ENCODE measurements at regions not wholly inside any gene's neighbourhood (a gene's known extent, or its start where the extent isn't known, plus 50 kb on each side); places are given as distances from the start of the nearest gene placed in this dataset.
"Not testable (repeated sequence)": the region's sequence is repeated elsewhere in the genome, so short reads cannot be mapped to it uniquely, and the experiment has no call there.

- TF ChIP-seq ARNT2 (CRISPR knock-in tag; IDR thresholded peaks at IDR 0.05; ENCODE audit: low read depth) (no peak), ZFYVE20 (CRISPR knock-in tag; IDR thresholded peaks at IDR 0.05; ENCODE audit: borderline replicate concordance, low read depth) (no peak)
Measured at GRCh38 chr12:66755727-66756395, 77.0 kb upstream of the GRIP1 start (continued).

- no peak overlapping the region for H3K9ac ChIP-seq (ENCODE audit: insufficient read depth, low read depth, low read length)
- H3K4me3 ChIP-seq (replicated peaks in 1 of 3; ENCODE audit: insufficient read depth in 1 of 3, low read depth in 2 of 3, low read length in 3 of 3), result no peak overlapping the region
- no peak overlapping the region for H3K4me2 ChIP-seq (ENCODE audit: low read depth, low read length)
- H3K9me3 ChIP-seq (ENCODE audit: low read length), result no peaks in the 10 kb centered on the region
- POLR2A ChIA-PET, result no interaction called here
- no TSS peak for BruUV-seq (replicated peaks)
- no peak overlapping the region for H2AFZ ChIP-seq (ENCODE audit: low read length)
- H3K79me2 ChIP-seq (ENCODE audit: insufficient read depth, low read length), result no peaks in the 10 kb centered on the region
- no peaks in the 10 kb centered on the region for H3K27me3 ChIP-seq (ENCODE audit: control insufficient read depth in 1 of 2, insufficient read depth in 2 of 2, low read length in 2 of 2)
- no peak for FAIRE-seq
- ATAC-seq, result no peak
- H3K4me1 ChIP-seq (ENCODE audit: insufficient read depth, low read length), result no peaks in the 10 kb centered on the region
- WGBS (ENCODE audit: low lambda C conversion rate), result 0% methylated on average over 1 of the region's 1 CpG
- in situ Hi-C loops (cut with HindIII; ENCODE audit: extremely low pct_ligation_motif_present, low pct_unique_long_range_greater_than_20kb), result no loop called here
- H4K20me1 ChIP-seq (ENCODE audit: insufficient read depth, low read length), result no peaks in the 10 kb centered on the region
- TF ChIP-seq ZNF562 (CRISPR knock-in tag; IDR thresholded peaks at IDR 0.05; ENCODE audit: borderline replicate concordance) (no peak), ZC3H13 (CRISPR knock-in tag; IDR thresholded peaks at IDR 0.05) (no peak), SIN3B (IDR thresholded peaks at IDR 0.05; ENCODE audit: low read length) (no peak), ZNF572 (CRISPR knock-in tag; IDR thresholded peaks at IDR 0.05) (no peak), ZNF550 (CRISPR knock-in tag; IDR thresholded peaks at IDR 0.05; ENCODE audit: borderline replicate concordance) (no peak), ZBTB1 (CRISPR knock-in tag; IDR thresholded peaks at IDR 0.05; ENCODE audit: borderline replicate concordance) (no peak)
- no peak for DNase-seq (ENCODE audit: low spot score)
- CTCF ChIA-PET (ENCODE audit: low intra/inter-chr PET ratio, low total read pairs), result no interaction called here
- intact Hi-C loops (cut with micrococcal nuclease; ENCODE audit: unreplicated experiment), result no loop called here
- H3K27ac ChIP-seq (ENCODE audit: extremely low read length, insufficient read depth, low read length), result no peak overlapping the region
- no peaks in the 10 kb centered on the region for H3K36me3 ChIP-seq (replicated peaks in 1 of 2; ENCODE audit: control insufficient read depth in 1 of 2, insufficient read depth in 2 of 2, low read length in 2 of 2)
Measured at GRCh38 chr12:66756631-66757030, 77.8 kb upstream of the GRIP1 start.

GRCh38 chr12:66760122-66760521 is 81.2 kb upstream of the GRIP1 start:
- intact Hi-C loops (cut with micrococcal nuclease; ENCODE audit: unreplicated experiment); DNase-seq (ENCODE audit: low spot score); H3K9ac ChIP-seq (ENCODE audit: insufficient read depth, low read depth, low read length); H3K27me3 ChIP-seq (ENCODE audit: control insufficient read depth in 1 of 2, insufficient read depth in 2 of 2, low read length in 2 of 2); in situ Hi-C loops (cut with HindIII; ENCODE audit: extremely low pct_ligation_motif_present, low pct_unique_long_range_greater_than_20kb); H3K27ac ChIP-seq (ENCODE audit: extremely low read length, insufficient read depth, low read length); H4K20me1 ChIP-seq (ENCODE audit: insufficient read depth, low read length); H3K4me1 ChIP-seq (ENCODE audit: insufficient read depth, low read length); ATAC-seq; FAIRE-seq; H3K79me2 ChIP-seq (ENCODE audit: insufficient read depth, low read length); H2AFZ ChIP-seq (ENCODE audit: low read length); H3K4me3 ChIP-seq (replicated peaks in 1 of 3; ENCODE audit: insufficient read depth in 1 of 3, low read depth in 2 of 3, low read length in 3 of 3); BruUV-seq (replicated peaks); H3K9me3 ChIP-seq (ENCODE audit: low read length); H3K4me2 ChIP-seq (ENCODE audit: low read depth, low read length); H3K36me3 ChIP-seq (replicated peaks in 1 of 2; ENCODE audit: control insufficient read depth in 1 of 2, insufficient read depth in 2 of 2, low read length in 2 of 2); POLR2A ChIA-PET; CTCF ChIA-PET (ENCODE audit: low intra/inter-chr PET ratio, low total read pairs): not testable (repeated sequence)
- 3% methylated on average over 4 of the region's 4 CpGs for WGBS (ENCODE audit: low lambda C conversion rate)

Measured in HepG2 (cell line).